PC-9 (cell line): ENCODE measurements at regions not wholly inside any gene's neighbourhood (a gene's known extent, or its start where the extent isn't known, plus 50 kb on each side); places are given as distances from the start of the nearest gene placed in this dataset.

ENCODE experiments used
- EZH2 ChIP-seq: fragments of 200-600 bp; sonication (generic); IDR thresholded peaks from 2 replicates; pipeline ENCODE4 v1.8.0; 2017; ENCODE audit warnings: antibody characterized with exemption, low read depth
- TF ChIP-seq, protein P1 (sequence below): fragments of 200-600 bp; sonication (generic); conservative IDR thresholded peaks from 2 replicates; pipeline ENCODE4 v1.6.1; 2017; ENCODE audit warnings: mixed run types, antibody characterized with exemption, mild to moderate bottlenecking, moderate library complexity

DNA sequence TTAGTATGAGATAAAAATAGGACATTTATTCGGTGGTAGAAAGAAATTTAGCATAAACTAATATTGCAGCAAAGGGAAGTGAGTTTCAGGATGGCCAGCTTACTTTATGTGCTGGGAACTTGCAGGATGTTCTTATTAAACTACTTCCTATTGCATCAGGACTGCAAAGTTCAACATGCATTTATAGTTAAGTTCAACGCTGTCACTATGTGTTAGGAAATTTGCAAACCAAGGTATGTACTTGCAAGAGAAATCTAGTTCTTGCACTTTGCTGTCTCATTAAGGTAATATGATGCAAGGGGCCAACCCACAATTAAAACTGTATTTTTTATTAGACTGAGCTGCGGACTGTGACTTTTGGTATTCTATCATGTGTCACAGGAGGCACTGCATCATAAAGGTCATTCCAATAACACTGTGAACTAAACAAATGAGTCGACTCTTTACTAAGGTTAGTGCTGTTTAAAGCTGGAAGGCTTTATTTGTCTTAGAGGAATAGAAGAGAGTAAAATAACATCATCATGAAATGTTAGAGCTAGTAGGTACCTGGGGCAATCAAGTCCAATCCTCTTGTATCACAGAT, 1525.7 kb upstream of the TENM3 start:
- TF ChIP-seq, protein P1, sequence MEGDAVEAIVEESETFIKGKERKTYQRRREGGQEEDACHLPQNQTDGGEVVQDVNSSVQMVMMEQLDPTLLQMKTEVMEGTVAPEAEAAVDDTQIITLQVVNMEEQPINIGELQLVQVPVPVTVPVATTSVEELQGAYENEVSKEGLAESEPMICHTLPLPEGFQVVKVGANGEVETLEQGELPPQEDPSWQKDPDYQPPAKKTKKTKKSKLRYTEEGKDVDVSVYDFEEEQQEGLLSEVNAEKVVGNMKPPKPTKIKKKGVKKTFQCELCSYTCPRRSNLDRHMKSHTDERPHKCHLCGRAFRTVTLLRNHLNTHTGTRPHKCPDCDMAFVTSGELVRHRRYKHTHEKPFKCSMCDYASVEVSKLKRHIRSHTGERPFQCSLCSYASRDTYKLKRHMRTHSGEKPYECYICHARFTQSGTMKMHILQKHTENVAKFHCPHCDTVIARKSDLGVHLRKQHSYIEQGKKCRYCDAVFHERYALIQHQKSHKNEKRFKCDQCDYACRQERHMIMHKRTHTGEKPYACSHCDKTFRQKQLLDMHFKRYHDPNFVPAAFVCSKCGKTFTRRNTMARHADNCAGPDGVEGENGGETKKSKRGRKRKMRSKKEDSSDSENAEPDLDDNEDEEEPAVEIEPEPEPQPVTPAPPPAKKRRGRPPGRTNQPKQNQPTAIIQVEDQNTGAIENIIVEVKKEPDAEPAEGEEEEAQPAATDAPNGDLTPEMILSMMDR: no peak
- TF ChIP-seq EZH2: no peak
